ENCODE measurements at regions not wholly inside any gene's neighbourhood (a gene's known extent, or its start where the extent isn't known, plus 50 kb on each side); places are given as distances from the start of the nearest gene placed in this dataset.

- no peak for TF ChIP-seq CTCF (IDR thresholded peaks at IDR 0.05)
- no peak for TF ChIP-seq POLR2A (IDR thresholded peaks at IDR 0.05)
These were observed 418.0 kb upstream of the TNP1 start for GRCh38 chr2:217277646-217278398.

All from body of pancreas (tissue), 4 donors.